HG03064 (cell line): ENCODE measurements at regions not wholly inside any gene's neighbourhood (a gene's known extent, or its start where the extent isn't known, plus 50 kb on each side); places are given as distances from the start of the nearest gene placed in this dataset.
"Not testable (repeated sequence)": the region's sequence is repeated elsewhere in the genome, so short reads cannot be mapped to it uniquely, and the experiment has no call there.

Source experiments
- ATAC-seq: cut with Tn5 transposase; IDR thresholded peaks from one replicate; pipeline ENCODE4 v1.9.1; 2021; ENCODE audit warnings: low read depth; ENCODE audit not compliant: unreplicated experiment

- ATAC-seq, result not testable (repeated sequence)
These were observed 298.8 kb upstream of the LRRC3B start for GRCh38 chr3:26323741-26324140.

GRCh38 chr3:26340001-26340400 lies 282.6 kb upstream of the LRRC3B start:
- no peak for ATAC-seq

GRCh38 chr3:26343647-26344046 lies 278.9 kb upstream of the LRRC3B start:
- no peak for ATAC-seq

DNA sequence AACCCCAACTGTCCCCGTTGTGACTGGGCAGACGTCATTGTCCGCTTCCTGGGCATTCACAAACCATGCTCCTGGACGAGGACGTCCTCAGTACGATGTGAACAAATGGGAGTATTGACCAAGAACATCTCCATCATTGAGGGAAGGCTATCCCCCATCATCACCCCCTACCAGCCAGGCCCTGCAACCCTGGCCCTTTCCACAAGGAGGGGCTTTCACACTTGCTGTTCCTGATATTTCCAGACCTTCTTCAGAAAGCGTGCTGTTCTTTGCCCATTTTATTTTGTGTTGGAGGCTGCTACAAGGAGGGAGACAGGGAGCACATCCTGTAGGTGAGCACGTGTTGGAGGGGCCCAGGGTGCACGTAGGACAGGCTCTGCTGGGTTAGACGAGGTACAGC lies 277.0 kb upstream of the LRRC3B start:
- no peak for ATAC-seq

DNA sequence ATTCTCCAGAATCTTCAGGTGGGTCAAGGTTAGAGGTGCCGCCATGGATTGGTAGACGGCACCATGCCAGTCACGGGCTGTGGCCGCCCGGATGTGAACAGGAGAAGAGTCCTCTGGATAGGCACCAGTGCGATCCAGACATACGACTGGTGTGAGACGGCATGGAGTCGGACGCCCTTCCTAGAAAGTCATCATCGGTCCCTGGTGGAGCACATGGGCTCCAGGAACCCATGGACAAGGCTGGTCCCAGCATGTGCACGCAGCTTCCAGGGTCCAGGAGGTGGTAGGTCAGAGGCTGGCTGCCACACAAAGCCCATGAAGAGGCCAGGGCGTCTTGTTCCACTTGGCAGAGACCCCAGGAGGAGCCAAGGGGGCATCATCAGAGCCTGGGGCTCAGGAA lies 276.1 kb upstream of the LRRC3B start:
- no peak for ATAC-seq

- no peak for ATAC-seq
These were observed 275.4 kb upstream of the LRRC3B start for GRCh38 chr3:26347150-26347549.

DNA sequence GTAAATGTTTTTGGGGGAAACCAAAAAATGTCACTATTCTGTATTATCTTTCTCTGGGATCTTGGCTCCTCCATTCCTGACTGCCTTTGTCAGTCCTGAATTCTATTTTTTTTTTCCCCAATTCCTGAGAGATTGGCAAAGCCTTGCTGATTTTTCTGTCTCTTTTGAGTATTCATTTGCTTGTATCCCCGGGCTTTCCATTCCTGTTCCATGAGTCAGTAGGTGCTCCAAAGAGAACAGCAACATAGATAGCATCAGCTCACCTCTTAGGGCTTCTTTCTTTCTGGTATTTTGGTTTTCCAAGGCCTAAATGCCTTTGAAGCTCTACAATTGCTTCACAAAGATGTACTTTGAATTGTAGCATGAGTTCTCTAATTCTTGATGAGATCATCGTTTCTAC lies 271.7 kb upstream of the LRRC3B start:
- ATAC-seq, result no peak

DNA sequence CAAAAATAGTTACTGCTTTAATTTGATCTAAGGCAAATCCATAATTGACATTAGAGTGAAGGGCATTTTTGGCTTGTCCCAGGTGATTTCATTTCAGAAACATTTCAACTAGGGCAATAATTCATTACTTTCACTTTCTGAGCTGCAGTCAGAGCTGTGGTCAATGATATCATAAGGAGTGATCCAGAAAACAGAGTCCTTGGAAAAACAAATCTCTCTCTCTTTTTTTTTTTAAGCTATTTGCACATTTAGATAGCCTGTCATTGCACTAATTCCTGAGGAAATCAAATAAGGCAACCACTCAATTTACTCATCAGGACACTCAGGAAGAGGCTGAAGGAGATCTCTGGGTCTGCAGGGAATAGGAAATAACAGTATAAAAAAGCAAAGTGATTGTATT lies 269.5 kb upstream of the LRRC3B start:
- ATAC-seq, result no peak

DNA sequence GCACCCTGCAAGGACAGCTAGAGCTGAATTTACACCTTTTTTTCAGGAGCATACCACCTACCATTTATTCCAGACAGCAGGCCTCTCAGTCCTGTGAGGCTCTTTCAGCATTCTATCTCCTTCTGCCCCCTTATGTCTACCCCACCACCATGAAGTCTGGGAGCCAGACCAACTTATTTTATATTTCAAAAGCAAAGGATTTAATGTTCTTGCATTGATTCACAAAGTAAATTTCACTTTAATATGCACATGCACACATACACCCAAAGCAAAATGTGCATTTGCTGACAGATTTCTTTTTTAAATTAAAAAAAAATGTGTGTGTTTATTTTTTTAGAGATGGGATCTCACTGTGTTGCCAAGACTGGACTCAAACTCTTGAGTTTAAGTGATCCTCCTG lies 264.2 kb upstream of the LRRC3B start:
- ATAC-seq, result no peak

DNA sequence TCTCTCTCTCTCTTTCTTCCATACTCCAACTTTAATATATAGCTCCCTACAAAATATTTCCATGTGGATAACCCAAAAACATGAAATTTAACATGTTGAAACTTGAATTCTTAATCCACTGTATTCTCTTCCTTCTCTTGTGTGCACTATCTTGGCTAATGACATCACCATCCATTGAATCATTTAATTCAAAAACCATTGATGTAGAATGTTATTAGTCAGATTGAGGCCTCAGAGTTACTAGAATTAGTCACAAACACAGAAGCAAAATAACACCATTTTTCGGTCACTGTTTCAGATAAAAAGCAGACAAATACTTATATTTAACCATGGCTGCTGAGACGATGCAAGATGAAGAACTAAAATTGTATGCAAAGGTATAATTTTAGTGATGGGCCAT lies 256.9 kb upstream of the LRRC3B start:
- ATAC-seq, result no peak

DNA sequence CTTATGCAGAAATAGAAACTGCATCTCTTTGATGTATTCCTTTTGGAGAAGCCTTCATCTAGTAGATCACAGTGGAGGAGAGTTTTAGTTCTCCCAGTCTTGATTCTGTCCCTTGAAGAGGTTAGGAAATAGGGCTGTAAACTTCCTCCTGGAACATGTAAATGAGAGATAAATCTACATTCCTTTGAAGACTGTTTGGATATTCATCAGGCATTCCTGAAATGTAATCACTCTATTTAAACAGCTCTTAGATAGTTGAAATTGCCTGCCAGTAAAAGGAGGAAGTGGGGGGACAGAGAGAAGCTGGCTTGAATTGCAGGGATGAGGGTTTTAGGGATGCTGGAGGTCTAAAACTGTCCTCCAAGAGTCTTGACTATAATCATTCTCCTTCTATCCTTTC lies 254.3 kb upstream of the LRRC3B start:
- ATAC-seq, result no peak

- ATAC-seq, result no peak
These were observed 253.4 kb upstream of the LRRC3B start for GRCh38 chr3:26369133-26369532.

GRCh38 chr3:26375843-26376530 lies 246.6 kb upstream of the LRRC3B start:
- ATAC-seq, result no peak

DNA sequence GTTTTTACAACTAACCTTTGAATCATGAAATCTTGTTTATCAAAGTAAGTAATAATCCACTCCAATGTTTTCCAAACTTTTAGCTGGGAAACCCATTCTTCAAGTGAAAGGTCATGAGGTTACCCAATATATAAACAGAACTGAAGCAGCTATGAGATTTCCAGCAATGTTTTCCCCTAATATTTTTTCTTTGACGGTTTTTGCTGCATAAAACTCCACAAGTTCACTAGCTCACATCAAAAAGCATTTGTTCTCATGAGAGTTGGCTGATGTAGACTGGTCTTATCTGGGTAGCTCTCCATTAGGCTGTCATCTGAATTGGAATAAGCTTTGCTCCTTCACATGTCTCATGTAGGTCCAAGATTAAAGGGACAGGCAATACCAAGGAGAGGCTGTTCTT lies 241.2 kb upstream of the LRRC3B start:
- ATAC-seq, result no peak

- no peak for ATAC-seq
These were observed 215.9 kb upstream of the LRRC3B start for GRCh38 chr3:26406636-26407035.

GRCh38 chr3:26418553-26418952 lies 204.0 kb upstream of the LRRC3B start:
- ATAC-seq, result no peak

GRCh38 chr3:26422415-26422814 lies 200.2 kb upstream of the LRRC3B start:
- no peak for ATAC-seq

GRCh38 chr3:26425076-26425475 lies 197.5 kb upstream of the LRRC3B start:
- no peak for ATAC-seq

- no peak for ATAC-seq
These were observed 193.6 kb upstream of the LRRC3B start for GRCh38 chr3:26428992-26429391.

GRCh38 chr3:26437678-26438077 lies 184.9 kb upstream of the LRRC3B start:
- ATAC-seq, result no peak

GRCh38 chr3:26438325-26438940 lies 184.1 kb upstream of the LRRC3B start:
- ATAC-seq, result no peak
